ENCODE measurements at regions not wholly inside any gene's neighbourhood (a gene's known extent, or its start where the extent isn't known, plus 50 kb on each side); places are given as distances from the start of the nearest gene placed in this dataset.

- Histone ChIP-seq H3K4me3 (no peak overlapping the region), H3K9me3 (no peaks in the 10 kb centered on the region), H3K36me3 (ENCODE audit: low read depth, missing control alignments) (no peaks in the 10 kb centered on the region), H3K27me3 (no peaks in the 10 kb centered on the region), H3K4me1 (no peaks in the 10 kb centered on the region), H3K27ac (no peak overlapping the region)
- intact Hi-C loops (cut with DNase I; ENCODE audit: low total_unique reads): no loop called here
- TF ChIP-seq CTCF (IDR thresholded peaks at IDR 0.05) (no peak), POLR2A (IDR thresholded peaks at IDR 0.05) (no peak)
- 62 to 72% methylated on average over 2 of the region's 2 CpGs for WGBS, 2 donors
- no peak for DNase-seq
These were observed 1012.1 kb upstream of the SLIT2 start for GRCh38 chr4:19239565-19239964.

- Histone ChIP-seq H3K27me3 (no peaks in the 10 kb centered on the region), H3K36me3 (ENCODE audit: low read depth, missing control alignments) (no peaks in the 10 kb centered on the region), H3K4me3 (no peak overlapping the region), H3K4me1 (no peaks in the 10 kb centered on the region), H3K9me3 (no peaks in the 10 kb centered on the region), H3K27ac (no peak overlapping the region)
- DNase-seq: no peak
- TF ChIP-seq CTCF (IDR thresholded peaks at IDR 0.05): no peak
- no peak for TF ChIP-seq POLR2A (IDR thresholded peaks at IDR 0.05)
- 74 to 85% methylated on average over 2 of the region's 2 CpGs for WGBS, 2 donors
- intact Hi-C loops (cut with DNase I; ENCODE audit: low total_unique reads): no loop called here
These were observed 1015.2 kb upstream of the SLIT2 start for GRCh38 chr4:19236473-19236872.

GRCh38 chr4:19230906-19231545 is 1020.7 kb upstream of the SLIT2 start:
- no peaks in the 10 kb centered on the region for H3K4me1 ChIP-seq
- no peak for DNase-seq
- TF ChIP-seq POLR2A (IDR thresholded peaks at IDR 0.05): no peak
- TF ChIP-seq CTCF (IDR thresholded peaks at IDR 0.05): no peak
- H3K4me3 ChIP-seq: no peak overlapping the region
- no peak overlapping the region for H3K27ac ChIP-seq
- intact Hi-C loops (cut with DNase I; ENCODE audit: low total_unique reads): no loop called here
- no peaks in the 10 kb centered on the region for H3K36me3 ChIP-seq (ENCODE audit: low read depth, missing control alignments)
- H3K9me3 ChIP-seq: no peaks in the 10 kb centered on the region
- 50 to 61% methylated on average over 3 of the region's 3 CpGs for WGBS, 2 donors
- H3K27me3 ChIP-seq: no peaks in the 10 kb centered on the region

- Histone ChIP-seq H3K27ac (no peak overlapping the region), H3K4me1 (no peaks in the 10 kb centered on the region), H3K27me3 (no peaks in the 10 kb centered on the region), H3K9me3 (no peaks in the 10 kb centered on the region), H3K4me3 (no peak overlapping the region), H3K36me3 (ENCODE audit: low read depth, missing control alignments) (no peaks in the 10 kb centered on the region)
- intact Hi-C loops (cut with DNase I; ENCODE audit: low total_unique reads): no loop called here
- TF ChIP-seq POLR2A (IDR thresholded peaks at IDR 0.05) (no peak), CTCF (IDR thresholded peaks at IDR 0.05) (no peak)
- 37% methylated on average over 4 of the region's 4 CpGs for WGBS, 2 donors
- DNase-seq: no peak
These were observed 1024.0 kb upstream of the SLIT2 start for GRCh38 chr4:19227701-19228100.

GRCh38 chr4:19224820-19225219 is 1026.9 kb upstream of the SLIT2 start:
- H3K4me1 ChIP-seq: no peaks in the 10 kb centered on the region
- intact Hi-C loops (cut with DNase I; ENCODE audit: low total_unique reads): no loop called here
- H3K9me3 ChIP-seq: no peaks in the 10 kb centered on the region
- H3K27ac ChIP-seq: no peak overlapping the region
- no peak for DNase-seq
- 20 to 21% methylated on average over 2 of the region's 2 CpGs for WGBS, 2 donors
- TF ChIP-seq CTCF (IDR thresholded peaks at IDR 0.05) (peak in 1 of 3 experiments; percentile 40), POLR2A (IDR thresholded peaks at IDR 0.05) (no peak)
- H3K4me3 ChIP-seq: no peak overlapping the region
- H3K27me3 ChIP-seq: no peaks in the 10 kb centered on the region
- H3K36me3 ChIP-seq (ENCODE audit: low read depth, missing control alignments): no peaks in the 10 kb centered on the region

Measured in testis (tissue), 2 donors.